ENCODE measurements at regions not wholly inside any gene's neighbourhood (a gene's known extent, or its start where the extent isn't known, plus 50 kb on each side); places are given as distances from the start of the nearest gene placed in this dataset.
"Not testable (repeated sequence)": the region's sequence is repeated elsewhere in the genome, so short reads cannot be mapped to it uniquely, and the experiment has no call there.

DNA sequence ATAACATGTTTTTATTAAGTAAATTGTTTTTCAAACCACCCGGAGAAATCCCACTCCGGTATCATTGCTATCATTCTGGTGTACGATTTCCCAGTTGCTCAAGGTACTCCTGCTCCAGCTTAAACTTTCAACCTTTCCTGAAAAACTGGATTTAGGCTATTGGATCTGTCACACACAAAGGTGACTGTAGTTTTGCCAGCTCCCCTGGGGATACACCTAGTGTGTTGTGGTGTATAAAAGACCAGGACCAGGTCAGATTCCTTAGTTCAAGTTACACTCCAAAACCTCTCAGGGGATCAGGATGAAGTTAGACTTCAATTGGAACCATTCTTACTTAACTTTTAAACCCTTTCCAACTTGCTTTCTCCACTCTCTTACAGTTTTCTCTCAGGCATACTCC, 303.9 kb downstream of the NOVA1 start:
- DNase-seq: no peak

DNA sequence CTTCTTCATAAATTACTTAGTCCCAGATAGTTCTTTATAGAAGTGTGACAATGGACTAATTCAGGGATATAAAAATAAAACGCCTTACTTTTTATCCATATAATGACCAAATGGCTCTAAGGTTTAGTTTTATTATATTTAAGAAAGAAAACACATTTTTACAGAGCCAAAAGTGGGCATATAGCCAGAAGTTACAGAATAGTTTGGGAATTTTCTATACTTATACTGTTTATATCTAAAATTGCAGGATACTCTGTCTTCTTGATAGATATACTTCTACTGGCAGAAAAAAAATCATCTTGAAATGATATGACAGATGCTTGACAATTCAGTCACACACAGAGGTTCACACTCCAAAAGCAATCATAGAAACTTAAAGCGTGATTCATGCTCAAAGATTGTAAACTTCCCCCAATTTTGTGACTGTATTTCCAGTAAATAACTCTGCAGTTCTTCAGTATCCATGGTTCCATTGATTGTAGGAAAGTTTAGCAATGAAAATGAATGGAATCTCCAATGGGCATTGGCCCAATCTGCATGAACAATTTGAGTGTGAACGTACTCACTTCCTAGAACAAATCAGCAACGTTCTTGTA, 307.8 kb downstream of the NOVA1 start:
- DNase-seq: no peak

DNA sequence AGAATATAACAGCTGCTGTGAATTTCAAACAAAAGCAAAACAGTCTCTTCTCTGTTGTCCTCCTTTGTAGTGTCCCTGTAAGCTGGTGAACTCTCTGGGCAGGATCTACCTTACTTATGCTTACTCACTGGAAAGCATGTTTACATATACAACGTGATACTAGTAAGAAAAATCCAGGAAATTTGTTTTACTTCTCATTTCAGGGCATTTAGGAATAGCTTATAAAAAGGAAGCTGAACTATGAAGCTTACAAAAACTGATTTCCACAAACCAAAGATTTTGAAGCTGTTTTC, 311.0 kb downstream of the NOVA1 start:
- no peak for DNase-seq

DNA sequence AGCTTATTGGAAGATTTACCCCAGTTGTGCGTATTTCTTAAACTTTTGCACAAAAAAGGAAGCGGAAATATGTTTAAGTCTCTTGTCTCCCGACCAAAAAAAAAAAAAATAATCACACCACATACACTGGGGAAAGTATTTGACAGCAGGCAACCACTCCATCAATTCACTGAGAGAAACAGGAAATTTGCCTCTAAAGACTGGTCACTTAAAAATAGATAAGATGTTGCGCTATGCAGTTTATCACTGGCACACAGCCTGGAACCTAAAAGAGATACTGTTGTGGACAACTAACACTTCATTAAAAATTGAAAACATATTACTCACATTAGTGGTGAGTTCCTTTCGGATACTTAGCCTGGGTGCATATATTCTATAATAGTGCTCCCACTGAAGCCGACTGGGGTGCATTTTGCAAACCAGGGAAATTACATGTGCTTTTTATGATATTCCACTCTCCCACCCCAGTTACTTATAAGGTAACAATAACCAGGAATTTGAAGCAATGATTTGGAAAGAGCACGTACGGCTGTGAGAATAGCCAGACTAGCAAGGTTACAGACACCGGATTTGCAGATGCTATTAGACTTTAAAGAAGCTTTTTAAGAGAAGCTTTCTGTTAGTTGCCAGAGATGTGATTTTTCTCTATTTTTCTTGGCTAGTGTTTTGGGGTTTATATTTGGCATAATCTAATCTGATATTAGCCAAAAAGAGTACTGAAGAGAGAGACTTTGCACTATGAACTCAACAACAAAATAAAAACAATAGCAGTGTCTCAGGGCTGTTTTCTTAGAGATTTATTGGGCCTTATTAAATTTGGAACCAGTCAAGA, 311.5 kb downstream of the NOVA1 start:
- no peak for DNase-seq

DNA sequence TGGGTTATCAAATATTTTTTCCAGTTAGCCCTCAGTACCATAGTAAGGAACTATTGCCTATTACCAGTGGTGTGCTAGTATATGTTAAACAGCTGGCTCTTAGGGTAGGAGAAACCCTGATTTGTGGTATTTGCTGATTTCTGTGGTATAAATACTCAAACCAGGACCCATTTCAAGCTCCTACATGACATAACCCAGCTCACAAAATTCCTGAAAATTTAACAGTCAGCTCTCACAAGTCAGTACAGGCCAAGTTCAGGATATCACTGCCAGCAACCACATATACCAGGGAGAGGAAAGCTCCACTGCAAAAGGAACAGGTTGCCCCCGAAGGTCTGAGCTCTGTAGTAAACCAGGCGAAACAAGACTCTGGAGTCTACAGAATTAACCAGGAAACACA, 315.3 kb downstream of the NOVA1 start:
- no peak for DNase-seq

DNA sequence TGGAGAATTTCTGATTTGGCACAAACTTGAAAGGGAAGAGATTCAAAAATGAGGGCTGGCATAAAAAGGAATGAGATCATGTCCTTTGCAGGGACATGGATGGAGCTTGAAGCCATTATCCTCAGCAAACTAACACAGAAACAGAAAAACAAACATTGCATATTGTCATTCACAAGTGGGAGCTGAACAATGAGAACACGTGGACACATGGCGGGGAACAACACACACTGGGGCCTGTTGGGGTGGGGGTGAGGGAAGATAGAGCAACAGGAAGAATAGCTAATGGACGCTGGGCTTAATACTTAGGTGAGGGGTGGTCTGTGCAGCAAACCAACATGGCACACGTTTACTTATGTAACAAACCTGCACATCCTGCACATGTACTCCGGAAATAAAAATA, 315.8 kb downstream of the NOVA1 start:
- DNase-seq: not testable (repeated sequence)

DNA sequence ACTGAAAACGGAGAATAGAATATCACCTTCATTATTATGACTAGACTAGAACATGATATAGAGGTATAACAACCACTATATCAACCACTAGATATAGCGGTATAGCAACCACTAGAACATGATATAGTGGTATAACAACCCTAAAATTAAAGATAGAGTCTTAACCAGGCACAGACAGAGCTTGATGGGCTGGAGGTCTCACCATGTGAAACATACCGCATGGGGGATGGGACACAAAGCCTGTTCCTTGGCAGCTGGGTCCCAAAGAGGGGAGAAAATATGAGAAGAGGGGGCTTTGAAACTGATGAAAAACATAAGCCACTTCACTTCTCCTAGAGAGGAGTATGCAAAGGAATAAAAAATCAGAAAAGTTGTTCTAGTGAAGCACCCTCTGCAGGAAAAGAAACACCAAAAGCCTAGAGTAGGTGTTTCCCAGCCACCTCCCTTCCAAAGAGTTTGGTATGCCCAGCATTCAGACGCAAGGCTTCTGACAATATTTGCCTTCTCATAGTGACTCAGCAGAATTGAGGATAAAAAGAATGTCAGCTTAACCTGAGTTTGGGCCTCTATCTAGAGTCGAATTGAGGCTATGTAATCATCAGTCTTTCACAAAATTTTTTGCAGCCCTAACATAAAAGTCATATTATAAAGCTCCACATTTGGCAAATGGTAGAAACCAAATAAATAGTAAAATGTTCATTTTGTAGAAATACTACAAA, 316.4 kb downstream of the NOVA1 start:
- no peak for DNase-seq

DNA sequence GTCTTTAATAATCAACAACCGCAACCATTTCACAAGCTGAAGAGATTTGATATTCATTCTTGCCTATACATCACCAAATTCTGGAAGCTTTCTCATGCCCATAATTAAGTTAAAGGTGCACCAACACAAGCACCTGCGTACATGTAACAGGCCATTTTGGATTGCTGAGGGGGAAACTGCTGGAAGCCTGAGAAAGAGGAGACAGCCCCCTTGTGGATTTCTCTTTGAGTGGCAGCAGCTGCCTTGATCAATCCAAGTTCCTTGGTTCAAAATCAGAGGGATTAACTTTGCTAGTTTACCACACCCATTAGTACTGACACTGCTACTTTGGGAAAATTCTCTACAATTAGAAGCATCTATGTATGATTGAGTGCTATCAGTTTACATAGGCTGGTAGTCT, 321.1 kb downstream of the NOVA1 start:
- DNase-seq: no peak

DNA sequence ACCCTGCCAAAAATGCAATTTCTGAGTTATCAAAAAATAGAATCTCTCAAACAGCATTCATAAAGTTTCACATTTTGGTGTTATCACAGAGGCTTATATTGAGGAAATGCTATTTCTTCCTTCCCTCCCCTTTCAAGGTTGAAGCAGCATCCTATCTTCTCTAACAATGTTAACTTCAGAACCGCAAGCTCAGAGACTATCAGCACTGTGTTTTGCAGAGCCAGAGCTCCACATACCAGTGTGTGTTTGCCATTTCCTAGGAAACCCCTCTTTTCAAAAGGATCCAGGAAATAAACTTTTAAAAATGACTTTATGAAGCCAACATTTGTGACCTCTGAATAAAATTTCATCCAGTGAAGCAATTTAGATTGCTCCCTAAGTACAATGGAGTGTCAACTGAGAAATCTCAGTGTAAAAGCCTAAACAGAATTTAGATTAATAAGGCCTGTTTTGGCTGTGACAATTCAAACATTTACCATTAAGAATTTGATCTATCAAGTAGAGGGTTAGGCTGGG, 332.6 kb downstream of the NOVA1 start:
- DNase-seq: no peak

DNA sequence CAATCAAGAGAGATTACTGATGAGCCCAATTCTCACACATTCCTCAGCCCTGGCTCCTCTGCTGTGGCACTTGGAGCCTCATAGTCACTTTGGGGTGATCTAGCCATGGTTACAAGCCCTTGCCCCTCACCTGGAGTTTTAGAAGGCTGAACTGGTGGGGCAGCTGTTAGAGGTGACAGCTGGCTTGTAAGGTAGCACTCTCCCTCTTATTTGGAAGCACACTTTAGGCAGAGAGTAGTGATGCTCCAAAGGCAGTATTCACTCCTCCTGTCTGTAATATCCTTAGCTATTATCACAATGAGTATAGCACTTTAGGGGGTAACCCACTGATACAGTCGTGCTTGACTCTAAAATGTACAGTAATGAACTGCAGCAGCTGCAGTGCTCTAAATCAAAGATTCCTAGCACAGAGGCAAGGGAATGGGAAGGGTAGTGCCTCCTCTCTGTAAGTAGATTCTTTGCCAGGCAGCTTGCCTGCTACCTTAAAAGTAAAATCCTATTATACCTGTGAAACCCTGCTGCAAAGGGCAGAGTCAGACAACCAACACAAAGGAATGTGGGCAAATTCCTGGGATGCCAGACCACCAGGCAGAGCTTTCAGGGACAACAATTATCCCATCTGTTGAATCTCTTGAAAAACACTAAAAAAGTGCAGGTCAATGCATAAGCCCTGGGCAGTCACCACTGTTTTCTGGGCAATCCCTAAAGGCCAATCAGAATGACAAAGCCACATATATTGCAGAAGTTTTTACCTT, 336.3 kb downstream of the NOVA1 start:
- no peak for DNase-seq

DNA sequence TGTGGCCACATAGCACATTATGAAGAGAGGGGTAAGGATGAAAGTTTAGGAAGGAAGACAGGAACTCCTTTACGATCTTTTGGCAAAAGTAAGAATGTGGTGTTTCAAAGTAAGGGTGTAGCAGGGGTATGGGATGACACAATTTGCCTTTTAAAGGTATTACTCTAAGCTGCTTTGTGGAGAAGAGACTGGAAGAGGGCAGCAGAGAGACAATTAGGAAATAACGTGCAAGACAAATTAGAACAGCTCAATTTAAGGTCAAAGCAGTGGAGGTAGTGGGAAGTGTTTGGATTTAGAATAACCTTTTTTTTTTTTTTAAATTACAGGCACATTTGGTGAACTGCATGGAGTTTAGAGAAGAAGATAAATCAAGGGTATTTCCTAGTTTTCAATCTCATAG, 342.6 kb downstream of the NOVA1 start:
- DNase-seq: no peak

DNA sequence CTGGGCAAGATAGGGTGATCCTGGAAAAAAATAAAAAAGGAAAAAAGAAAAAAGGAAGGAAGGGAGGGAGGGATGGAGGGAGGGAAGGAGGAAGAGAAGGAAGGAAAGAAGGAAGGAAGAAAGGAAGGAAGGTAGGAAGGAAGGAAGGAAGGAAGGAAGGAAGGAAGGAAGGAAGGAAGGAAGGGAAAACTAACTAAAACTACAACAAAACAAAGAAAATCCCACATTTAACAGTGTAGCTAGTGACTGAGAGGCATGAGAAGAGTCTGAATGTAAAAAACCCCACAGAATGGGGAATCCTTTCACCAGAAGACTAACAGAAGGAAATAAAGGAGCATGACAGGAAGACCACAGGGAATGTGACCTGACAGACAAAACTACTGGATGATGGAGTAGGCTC, 345.7 kb downstream of the NOVA1 start:
- DNase-seq: no peak

DNA sequence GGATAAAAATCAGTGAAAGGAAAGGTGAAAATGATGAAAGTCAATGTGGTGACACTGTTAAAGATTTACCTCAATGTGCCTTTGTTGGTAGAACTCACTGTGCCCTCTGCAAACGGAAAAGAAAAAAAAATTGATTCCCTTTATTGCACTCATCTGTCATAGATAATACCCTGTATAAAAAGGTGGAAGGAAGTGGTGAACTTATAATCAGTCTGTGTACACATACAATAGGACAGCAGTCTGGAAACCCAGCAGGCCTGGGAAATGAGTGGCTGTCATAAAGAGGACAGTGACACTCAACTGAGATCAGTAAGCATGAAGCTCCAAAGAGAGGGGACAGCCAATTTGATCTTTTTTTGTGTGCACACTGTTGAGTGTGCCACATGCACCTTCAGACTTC, 364.7 kb downstream of the NOVA1 start:
- DNase-seq: no peak

DNA sequence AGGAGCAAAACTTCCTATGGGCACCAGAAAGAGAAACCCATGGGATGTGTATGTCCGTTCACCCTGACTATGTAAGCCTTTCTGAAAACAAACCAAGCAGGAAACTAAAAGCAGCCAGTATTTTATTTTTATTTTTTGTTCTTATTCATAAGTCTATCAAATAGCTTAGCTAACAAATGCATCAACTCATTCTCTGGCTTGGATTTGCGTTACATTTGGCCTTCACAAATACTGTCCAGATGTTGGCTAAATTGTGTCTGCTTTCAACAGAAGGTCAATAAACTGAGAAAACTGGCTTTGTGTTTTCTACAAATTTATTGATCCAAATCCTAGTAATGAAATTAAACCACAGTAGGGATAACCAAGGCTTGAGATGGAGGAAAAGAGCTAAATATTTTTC, 379.0 kb downstream of the NOVA1 start:
- DNase-seq: no peak

DNA sequence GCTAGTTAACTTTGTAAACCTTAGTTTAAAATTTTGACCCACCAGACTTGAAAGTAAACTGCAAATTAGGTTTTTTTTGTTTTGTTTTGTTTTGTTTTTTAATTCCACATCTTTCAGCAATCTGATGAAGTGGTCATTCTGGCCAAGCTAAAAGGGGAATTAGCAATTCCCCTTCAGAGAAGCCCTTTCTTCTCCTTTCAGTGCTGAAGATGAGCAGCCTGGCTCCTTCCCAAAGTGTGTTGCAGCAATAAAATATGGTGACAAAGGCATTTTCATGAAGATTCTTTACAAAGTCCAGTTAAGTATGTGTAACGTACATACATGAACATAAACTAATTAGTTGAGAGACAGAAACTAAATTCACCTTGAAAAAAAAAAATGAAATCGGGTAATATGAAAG, 380.1 kb downstream of the NOVA1 start:
- DNase-seq: no peak

DNA sequence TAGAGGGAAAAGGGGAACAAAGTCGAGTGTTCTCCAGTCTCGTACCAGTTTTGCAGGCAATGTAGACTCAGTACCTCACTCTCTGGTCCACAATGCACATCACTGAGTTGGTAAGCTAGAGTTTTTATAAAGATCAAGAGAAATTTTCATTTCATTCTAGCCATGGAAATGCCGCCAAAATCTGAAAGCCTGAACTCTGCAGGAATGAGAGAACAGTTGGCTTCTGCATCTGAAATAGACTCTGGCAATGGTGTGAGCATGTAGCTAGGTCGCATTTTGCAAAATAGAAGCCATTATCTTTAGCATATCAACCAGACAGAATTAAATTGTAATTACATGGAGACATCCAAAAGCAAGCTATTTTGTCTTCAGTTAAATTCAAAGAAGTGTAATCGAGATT, 381.0 kb downstream of the NOVA1 start:
- no peak for DNase-seq

DNA sequence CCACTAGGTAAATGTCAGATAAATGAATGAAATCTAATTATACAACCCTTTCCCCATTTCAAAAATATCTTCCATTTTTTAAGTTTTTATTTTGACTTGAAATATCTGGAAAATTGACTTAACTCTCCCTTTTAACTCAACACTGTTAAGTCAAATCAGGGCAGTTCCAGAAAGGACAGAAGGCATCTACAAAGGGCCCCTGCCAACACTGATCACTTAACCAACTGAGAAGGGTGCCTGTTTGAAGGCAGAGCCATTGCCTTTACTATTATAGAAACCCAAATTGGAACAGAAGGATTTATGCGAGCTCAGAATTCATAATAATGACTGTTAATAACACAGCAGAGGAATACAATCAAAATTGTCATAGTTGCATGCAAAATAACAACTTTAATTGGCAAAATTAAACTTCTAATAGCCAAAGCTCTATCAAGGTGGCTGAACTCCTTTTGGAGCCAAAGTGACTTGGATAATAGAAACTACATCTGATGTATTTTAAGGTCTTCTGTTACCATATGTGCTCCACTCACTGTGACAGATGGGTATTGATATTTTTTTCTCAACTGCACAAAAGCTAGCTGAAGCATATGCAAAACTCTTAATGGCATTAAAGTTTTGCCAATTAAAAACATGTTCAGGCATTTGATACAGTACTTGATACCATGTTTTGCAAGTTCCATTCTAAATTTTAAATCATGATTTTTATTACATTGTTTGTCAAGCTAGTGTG, 383.8 kb downstream of the NOVA1 start:
- DNase-seq: no peak

DNA sequence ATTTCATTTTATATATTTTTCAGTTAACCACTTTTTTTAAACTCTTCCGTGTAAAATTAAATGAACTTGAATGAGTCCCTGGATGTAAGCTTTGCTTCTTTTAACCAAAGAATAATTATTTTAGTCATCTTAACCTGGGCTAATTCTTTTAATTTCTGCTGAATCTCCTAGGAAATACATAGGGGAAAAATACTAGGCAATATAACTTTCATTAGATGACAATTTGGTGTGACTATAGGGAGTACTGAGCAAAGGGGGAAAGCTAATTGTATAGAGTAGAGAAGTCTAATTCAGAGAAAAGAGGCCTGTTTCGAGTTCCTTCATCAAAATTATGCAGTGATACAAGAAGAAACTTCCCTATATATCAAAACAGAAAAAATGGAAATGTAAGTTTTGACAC, 388.1 kb downstream of the NOVA1 start:
- no peak for DNase-seq

DNA sequence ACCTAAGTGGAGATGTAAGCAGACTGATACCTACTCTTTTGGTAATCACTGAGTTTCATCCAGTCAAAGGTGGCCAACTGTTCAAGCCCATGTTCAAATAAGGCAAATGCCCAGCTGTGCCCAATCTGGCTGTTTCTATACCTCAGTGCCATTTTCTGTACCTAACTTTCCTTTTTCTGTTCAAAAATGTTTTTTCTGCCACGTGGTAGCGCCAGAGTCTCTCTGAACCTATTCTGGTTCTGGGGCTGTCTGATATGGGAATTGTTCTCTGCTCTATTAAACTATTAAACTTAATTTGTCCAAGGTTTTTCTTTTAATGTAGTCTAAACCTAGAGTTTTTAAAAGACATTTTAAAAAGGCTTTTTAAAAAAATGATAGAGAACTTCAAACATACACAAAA, 391.2 kb downstream of the NOVA1 start:
- DNase-seq: no peak

DNA sequence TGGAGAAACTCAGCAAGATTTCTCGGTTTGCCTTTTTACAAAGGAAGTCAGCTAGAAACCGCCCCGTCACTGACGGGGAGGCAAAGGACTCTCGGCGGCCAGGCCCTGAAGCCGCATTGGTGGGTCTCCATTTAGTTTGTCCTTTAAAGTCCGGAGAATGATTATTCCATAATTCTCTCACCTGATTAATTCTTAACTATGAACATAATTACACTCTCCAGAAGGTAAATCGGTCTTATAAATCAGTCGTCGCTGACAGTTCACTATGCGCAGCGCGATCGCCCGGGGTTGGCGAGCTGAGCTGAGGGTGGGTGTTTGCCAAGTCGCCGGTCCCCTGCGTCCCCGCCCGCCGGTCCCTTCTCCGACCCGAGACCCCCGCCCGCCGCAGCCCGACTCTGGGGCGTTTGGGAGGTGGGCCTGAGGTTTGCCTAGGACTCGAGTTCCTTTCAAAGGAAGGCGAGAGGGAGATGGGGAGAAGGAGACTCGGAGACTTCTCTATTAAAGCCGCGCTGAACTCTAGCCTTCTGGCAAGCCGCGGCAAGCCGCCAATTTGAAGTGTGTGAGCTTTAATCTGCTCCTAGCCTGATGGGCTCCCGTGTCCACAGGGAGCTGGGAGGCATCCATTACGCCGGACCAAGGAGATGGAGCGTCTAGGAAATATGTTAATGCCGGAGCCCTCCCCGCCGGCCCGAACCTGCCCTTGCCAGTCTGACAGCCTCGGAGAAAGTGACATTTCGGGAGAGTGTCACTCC, 392.9 kb downstream of the NOVA1 start:
- DNase-seq: no peak

DNA sequence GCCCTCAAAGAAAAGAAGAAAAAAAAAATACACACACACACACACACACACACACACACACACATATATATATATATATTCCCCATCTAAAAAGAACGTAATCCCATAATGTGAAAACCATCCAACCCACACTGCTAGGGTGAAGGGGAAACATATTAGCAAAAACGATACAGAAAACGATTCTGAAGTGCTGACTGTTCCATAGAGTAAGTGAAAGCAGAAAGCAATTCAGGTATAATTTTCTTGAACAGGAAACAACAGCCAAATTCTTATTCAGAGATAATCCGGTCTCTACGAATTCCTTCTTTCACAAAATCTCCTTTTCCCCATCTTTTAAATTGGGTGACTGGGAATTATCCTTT, 393.5 kb downstream of the NOVA1 start:
- no peak for DNase-seq

DNA sequence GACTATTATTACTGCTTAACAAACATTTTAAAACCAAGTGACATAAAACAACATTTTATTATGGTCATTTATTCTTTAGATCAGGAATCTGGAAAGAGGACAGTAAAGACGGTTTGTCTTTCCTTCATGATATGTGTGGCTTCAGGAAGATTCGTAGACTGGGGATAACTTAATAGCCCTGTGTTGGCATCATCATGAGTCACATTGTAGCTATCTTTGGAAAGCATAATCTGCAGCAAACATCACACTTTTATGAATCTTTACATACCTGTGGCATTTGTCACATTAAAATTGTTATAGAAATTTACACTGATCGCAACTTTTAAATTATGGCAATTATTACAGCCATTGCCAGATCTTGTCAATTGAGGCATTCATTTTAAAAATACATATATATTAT, 397.1 kb downstream of the NOVA1 start:
- DNase-seq: no peak

All from activated T-cell treated with anti-CD3 and anti-CD28 coated beads, Interleukin-2, amount 50 U/mL, for 48 hours (primary cell).